Panc1 (cell line): ENCODE measurements at regions not wholly inside any gene's neighbourhood (a gene's known extent, or its start where the extent isn't known, plus 50 kb on each side); places are given as distances from the start of the nearest gene placed in this dataset.

Experiments
- SIN3A ChIP-seq: IDR thresholded peaks from 2 replicates; pipeline ENCODE4 v1.6.1; 2012; ENCODE audit warnings: low read depth, mild to moderate bottlenecking, low read length, moderate library complexity, borderline replicate concordance; ENCODE audit not compliant: insufficient read depth
- TCF7L2 ChIP-seq: IDR thresholded peaks from 2 replicates; pipeline ENCODE4 v1.6.1; 2011; ENCODE audit warnings: mild to moderate bottlenecking, low read depth, low read length, inconsistent platforms
- TF ChIP-seq, protein P1 (sequence below): fragments of 450-650 bp; IDR thresholded peaks from 2 replicates; pipeline ENCODE4 v1.5.1; 2017; ENCODE audit warnings: mild to moderate bottlenecking

DNA sequence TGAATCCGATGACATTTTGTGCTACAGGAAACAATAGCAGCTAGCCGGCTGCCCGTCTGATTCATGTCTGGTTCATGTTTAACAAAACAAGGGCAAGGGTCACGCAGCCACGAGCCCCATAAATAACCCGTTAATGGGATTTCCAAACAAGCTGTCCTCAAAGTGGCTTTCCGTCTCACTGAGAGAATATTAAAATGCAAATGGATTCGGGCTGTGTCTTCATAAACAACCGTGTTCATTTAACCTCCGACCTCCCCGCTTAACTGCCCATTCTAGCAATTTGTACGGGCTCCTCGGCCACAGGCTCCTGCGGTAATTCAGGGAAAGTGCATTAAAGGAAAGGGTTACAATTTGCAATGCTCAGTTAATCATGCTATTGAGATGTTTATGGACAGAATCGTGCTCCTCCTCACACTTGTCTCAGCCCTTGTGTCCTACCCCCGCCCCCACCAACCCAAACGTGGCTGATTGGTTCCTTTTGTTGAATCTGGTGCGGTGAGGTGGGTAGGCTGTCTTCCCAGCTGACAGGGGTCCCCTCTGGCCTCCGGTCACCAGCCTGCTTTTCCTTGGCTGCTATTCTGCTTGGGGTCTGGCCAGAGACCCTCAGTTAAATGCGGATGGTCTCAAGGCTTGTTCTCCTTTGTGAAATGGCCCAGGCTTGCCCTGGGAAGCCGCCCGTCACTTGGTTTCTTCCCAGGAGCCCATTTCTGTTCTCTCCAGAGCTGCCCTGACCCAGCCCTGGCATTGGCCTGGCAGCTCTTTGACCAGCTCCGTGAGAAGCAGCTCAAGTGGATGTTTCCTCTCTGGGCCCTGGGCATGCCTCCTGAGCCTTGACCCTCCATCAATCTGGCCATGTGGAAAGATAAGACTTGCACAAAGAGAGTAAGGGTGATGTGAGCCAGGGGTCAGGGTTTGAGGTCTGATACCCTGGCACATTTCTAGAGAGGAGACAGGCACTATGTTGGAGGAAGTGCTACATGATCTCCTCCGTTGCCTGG lies 200.7 kb upstream of the POU3F1 start:
- TF ChIP-seq, protein P1, sequence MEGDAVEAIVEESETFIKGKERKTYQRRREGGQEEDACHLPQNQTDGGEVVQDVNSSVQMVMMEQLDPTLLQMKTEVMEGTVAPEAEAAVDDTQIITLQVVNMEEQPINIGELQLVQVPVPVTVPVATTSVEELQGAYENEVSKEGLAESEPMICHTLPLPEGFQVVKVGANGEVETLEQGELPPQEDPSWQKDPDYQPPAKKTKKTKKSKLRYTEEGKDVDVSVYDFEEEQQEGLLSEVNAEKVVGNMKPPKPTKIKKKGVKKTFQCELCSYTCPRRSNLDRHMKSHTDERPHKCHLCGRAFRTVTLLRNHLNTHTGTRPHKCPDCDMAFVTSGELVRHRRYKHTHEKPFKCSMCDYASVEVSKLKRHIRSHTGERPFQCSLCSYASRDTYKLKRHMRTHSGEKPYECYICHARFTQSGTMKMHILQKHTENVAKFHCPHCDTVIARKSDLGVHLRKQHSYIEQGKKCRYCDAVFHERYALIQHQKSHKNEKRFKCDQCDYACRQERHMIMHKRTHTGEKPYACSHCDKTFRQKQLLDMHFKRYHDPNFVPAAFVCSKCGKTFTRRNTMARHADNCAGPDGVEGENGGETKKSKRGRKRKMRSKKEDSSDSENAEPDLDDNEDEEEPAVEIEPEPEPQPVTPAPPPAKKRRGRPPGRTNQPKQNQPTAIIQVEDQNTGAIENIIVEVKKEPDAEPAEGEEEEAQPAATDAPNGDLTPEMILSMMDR: no peak
- TF ChIP-seq SIN3A (no peak), TCF7L2 (no peak)
